HL-60 (cell line): ENCODE measurements at regions not wholly inside any gene's neighbourhood (a gene's known extent, or its start where the extent isn't known, plus 50 kb on each side); places are given as distances from the start of the nearest gene placed in this dataset.

ENCODE experiments used
- DNase-seq, 2 experiments: peaks; one replicate each; pipeline ENCODE4 v3.0.0-alpha.2; 2010 to 2020; ENCODE audit warnings: low read depth in 1 of 2, low spot score in 1 of 2
- H3K27ac ChIP-seq: fragments of 250-450 bp; sonication (Bioruptor Pico); replicated peaks from 2 replicates; pipeline ENCODE4 v1.5.1; 2020; ENCODE audit warnings: mild to moderate bottlenecking, moderate library complexity
- H3K27me3 ChIP-seq: fragments of 250-450 bp; sonication (Bioruptor Pico); 2 replicates; pipeline ENCODE4 v1.5.1; 2021; ENCODE audit warnings: mild to moderate bottlenecking, moderate library complexity; ENCODE audit not compliant: insufficient read depth, poor library complexity, severe bottlenecking
- H3K4me3 ChIP-seq: replicated peaks from 2 replicates; pipeline ENCODE4 v1.5.1; 2011; ENCODE audit warnings: mild to moderate bottlenecking, control low read depth, low read length; ENCODE audit not compliant: insufficient read depth
- GABPA ChIP-seq: IDR thresholded peaks from 2 replicates; pipeline ENCODE4 v1.6.1; 2012; ENCODE audit warnings: low read depth
- POLR2AphosphoS5 ChIP-seq: IDR thresholded peaks from 2 replicates; pipeline ENCODE4 v1.6.1; 2012; ENCODE audit warnings: low read depth
- SPI1 ChIP-seq: IDR thresholded peaks from 2 replicates; pipeline ENCODE4 v1.6.1; 2012; ENCODE audit warnings: low read depth, mild to moderate bottlenecking, borderline replicate concordance
- TF ChIP-seq, protein P1 (sequence below): IDR thresholded peaks from 2 replicates; pipeline ENCODE4 v1.6.1; 2012; ENCODE audit warnings: low read depth; ENCODE audit not compliant: insufficient replicate concordance
- TF ChIP-seq, protein P2 (sequence below): IDR thresholded peaks from one replicate; pipeline ENCODE4 v1.5.1; 2011; ENCODE audit warnings: low read length, control low read depth, inconsistent platforms; ENCODE audit not compliant: insufficient read depth

DNA sequence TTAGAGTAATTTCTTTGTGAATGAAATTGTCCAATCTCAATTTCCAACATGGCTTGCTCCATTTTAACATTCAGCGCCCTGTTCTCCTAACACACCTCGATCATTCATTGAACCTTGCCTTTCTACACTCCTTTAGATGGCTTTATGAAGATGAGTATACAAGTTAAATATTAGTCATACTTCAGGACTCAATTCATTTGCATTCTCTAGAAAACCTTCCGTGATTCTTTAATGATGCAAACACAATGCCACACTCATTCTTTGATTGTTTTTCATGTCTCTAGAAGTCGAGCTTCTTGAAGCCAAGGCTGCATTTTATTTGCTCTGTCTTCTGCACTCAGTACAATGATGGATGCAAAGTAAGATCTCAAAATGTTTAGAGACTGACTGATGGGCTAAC lies 641.2 kb downstream of the DOK5 start:
- DNase-seq = no peak
- H3K27ac ChIP-seq = no peak overlapping the region
- TF ChIP-seq, protein P1, sequence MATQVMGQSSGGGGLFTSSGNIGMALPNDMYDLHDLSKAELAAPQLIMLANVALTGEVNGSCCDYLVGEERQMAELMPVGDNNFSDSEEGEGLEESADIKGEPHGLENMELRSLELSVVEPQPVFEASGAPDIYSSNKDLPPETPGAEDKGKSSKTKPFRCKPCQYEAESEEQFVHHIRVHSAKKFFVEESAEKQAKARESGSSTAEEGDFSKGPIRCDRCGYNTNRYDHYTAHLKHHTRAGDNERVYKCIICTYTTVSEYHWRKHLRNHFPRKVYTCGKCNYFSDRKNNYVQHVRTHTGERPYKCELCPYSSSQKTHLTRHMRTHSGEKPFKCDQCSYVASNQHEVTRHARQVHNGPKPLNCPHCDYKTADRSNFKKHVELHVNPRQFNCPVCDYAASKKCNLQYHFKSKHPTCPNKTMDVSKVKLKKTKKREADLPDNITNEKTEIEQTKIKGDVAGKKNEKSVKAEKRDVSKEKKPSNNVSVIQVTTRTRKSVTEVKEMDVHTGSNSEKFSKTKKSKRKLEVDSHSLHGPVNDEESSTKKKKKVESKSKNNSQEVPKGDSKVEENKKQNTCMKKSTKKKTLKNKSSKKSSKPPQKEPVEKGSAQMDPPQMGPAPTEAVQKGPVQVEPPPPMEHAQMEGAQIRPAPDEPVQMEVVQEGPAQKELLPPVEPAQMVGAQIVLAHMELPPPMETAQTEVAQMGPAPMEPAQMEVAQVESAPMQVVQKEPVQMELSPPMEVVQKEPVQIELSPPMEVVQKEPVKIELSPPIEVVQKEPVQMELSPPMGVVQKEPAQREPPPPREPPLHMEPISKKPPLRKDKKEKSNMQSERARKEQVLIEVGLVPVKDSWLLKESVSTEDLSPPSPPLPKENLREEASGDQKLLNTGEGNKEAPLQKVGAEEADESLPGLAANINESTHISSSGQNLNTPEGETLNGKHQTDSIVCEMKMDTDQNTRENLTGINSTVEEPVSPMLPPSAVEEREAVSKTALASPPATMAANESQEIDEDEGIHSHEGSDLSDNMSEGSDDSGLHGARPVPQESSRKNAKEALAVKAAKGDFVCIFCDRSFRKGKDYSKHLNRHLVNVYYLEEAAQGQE = no peak
- no peak for TF ChIP-seq SPI1
- TF ChIP-seq GABPA = no peak
- TF ChIP-seq POLR2AphosphoS5 = no peak
- TF ChIP-seq, protein P2, sequence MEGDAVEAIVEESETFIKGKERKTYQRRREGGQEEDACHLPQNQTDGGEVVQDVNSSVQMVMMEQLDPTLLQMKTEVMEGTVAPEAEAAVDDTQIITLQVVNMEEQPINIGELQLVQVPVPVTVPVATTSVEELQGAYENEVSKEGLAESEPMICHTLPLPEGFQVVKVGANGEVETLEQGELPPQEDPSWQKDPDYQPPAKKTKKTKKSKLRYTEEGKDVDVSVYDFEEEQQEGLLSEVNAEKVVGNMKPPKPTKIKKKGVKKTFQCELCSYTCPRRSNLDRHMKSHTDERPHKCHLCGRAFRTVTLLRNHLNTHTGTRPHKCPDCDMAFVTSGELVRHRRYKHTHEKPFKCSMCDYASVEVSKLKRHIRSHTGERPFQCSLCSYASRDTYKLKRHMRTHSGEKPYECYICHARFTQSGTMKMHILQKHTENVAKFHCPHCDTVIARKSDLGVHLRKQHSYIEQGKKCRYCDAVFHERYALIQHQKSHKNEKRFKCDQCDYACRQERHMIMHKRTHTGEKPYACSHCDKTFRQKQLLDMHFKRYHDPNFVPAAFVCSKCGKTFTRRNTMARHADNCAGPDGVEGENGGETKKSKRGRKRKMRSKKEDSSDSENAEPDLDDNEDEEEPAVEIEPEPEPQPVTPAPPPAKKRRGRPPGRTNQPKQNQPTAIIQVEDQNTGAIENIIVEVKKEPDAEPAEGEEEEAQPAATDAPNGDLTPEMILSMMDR = no peak
- no peaks in the 10 kb centered on the region for H3K27me3 ChIP-seq
- no peak overlapping the region for H3K4me3 ChIP-seq

DNA sequence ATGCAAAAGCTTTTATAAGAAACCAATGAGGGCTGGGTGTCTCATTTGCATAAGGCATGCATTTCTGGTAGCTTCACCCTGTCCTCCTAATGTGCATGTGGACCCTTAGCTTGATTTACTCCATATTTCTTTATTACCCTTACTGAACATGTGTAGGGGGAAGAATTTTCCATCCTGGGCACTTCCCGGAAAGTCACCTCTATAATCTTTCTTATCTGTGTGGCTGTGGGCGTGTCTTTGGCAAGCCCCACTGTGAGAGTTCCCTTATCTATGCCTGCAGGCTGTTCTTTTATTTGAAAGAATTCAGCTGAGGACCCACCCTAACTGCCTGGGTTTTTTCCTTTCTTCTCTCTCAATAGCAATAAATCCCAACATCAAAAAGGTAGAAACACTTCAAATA lies 627.8 kb downstream of the DOK5 start:
- H3K27ac ChIP-seq = no peak overlapping the region
- no peaks in the 10 kb centered on the region for H3K27me3 ChIP-seq
- TF ChIP-seq, protein P1 = no peak
- TF ChIP-seq SPI1 (no peak), GABPA (no peak), POLR2AphosphoS5 (no peak)
- TF ChIP-seq, protein P2 = no peak
- no peak for DNase-seq
- no peak overlapping the region for H3K4me3 ChIP-seq

DNA sequence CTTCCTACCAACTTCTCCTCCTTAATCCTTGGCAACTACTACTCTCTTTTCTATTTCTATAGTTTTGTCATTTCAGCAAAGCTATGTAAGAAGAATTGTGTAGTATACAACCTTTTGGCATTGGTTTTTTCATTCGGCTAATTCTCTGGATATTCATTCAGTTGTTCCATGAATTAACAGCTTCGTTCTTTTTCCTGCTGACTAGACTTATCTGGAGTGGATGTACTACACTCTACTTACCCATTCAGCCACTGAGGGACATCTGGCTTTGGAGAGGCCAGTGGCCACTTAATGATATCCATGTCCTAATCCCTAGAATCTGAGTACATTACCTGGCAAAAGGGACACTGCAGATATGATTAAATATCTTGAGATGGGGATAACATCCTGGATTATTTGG lies 623.9 kb downstream of the DOK5 start:
- H3K27me3 ChIP-seq = no peaks in the 10 kb centered on the region
- H3K4me3 ChIP-seq = no peak overlapping the region
- no peak for DNase-seq
- TF ChIP-seq GABPA (no peak), SPI1 (no peak), POLR2AphosphoS5 (no peak)
- TF ChIP-seq, protein P2 = no peak
- TF ChIP-seq, protein P1 = no peak
- no peak overlapping the region for H3K27ac ChIP-seq
